ENCODE measurements at regions not wholly inside any gene's neighbourhood (a gene's known extent, or its start where the extent isn't known, plus 50 kb on each side); places are given as distances from the start of the nearest gene placed in this dataset.

GRCh38 chr14:25557466-25557865, 507.5 kb upstream of the STXBP6 start:
- TF ChIP-seq CREB1 (IDR thresholded peaks at IDR 0.05; ENCODE audit: low read depth): no peak
- TF ChIP-seq TAF1 (IDR thresholded peaks at IDR 0.05; ENCODE audit: low read depth): no peak
- TF ChIP-seq FOXM1 (IDR thresholded peaks at IDR 0.05; ENCODE audit: borderline replicate concordance, low read depth): no peak
- TF ChIP-seq RAD21 (IDR thresholded peaks at IDR 0.05; ENCODE audit: low read depth): no peak
- TF ChIP-seq NFIC (IDR thresholded peaks at IDR 0.05): no peak
- no peak for TF ChIP-seq TEAD4 (IDR thresholded peaks at IDR 0.05)
- TF ChIP-seq ZBTB7A (IDR thresholded peaks at IDR 0.05; ENCODE audit: low read depth): no peak
- TF ChIP-seq, protein P1, sequence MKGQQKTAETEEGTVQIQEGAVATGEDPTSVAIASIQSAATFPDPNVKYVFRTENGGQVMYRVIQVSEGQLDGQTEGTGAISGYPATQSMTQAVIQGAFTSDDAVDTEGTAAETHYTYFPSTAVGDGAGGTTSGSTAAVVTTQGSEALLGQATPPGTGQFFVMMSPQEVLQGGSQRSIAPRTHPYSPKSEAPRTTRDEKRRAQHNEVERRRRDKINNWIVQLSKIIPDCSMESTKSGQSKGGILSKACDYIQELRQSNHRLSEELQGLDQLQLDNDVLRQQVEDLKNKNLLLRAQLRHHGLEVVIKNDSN (IDR thresholded peaks at IDR 0.05): no peak
- no peak for TF ChIP-seq CEBPB (IDR thresholded peaks at IDR 0.05)
- TF ChIP-seq, protein P2, sequence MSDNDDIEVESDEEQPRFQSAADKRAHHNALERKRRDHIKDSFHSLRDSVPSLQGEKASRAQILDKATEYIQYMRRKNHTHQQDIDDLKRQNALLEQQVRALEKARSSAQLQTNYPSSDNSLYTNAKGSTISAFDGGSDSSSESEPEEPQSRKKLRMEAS (IDR thresholded peaks at IDR 0.05): no peak
- no peak for TF ChIP-seq EGR1 (IDR thresholded peaks at IDR 0.05)
- TF ChIP-seq TCF12 (IDR thresholded peaks at IDR 0.05; ENCODE audit: low read depth): no peak
- no peak for TF ChIP-seq REST (IDR thresholded peaks at IDR 0.05; ENCODE audit: low read depth)
- no peak for TF ChIP-seq EP300 (IDR thresholded peaks at IDR 0.05; ENCODE audit: borderline replicate concordance)
- TF ChIP-seq YY1 (IDR thresholded peaks at IDR 0.05; ENCODE audit: low read depth): no peak

- TF ChIP-seq, protein P2 (IDR thresholded peaks at IDR 0.05): no peak
- TF ChIP-seq CREB1 (IDR thresholded peaks at IDR 0.05; ENCODE audit: low read depth) (no peak), CEBPB (IDR thresholded peaks at IDR 0.05) (no peak), RAD21 (IDR thresholded peaks at IDR 0.05; ENCODE audit: low read depth) (no peak), TAF1 (IDR thresholded peaks at IDR 0.05; ENCODE audit: low read depth) (no peak), ZBTB7A (IDR thresholded peaks at IDR 0.05; ENCODE audit: low read depth) (no peak), REST (IDR thresholded peaks at IDR 0.05; ENCODE audit: low read depth) (no peak), FOXM1 (IDR thresholded peaks at IDR 0.05; ENCODE audit: borderline replicate concordance, low read depth) (no peak), NFIC (IDR thresholded peaks at IDR 0.05) (no peak), EGR1 (IDR thresholded peaks at IDR 0.05) (no peak)
- TF ChIP-seq, protein P1 (IDR thresholded peaks at IDR 0.05): no peak
Observed at GRCh38 chr14:25552826-25553225, 502.9 kb upstream of the STXBP6 start.

- no peak for TF ChIP-seq EP300 (IDR thresholded peaks at IDR 0.05; ENCODE audit: borderline replicate concordance)
- TF ChIP-seq RAD21 (IDR thresholded peaks at IDR 0.05; ENCODE audit: low read depth): no peak
- TF ChIP-seq, protein P2 (IDR thresholded peaks at IDR 0.05): no peak
- no peak for TF ChIP-seq EGR1 (IDR thresholded peaks at IDR 0.05)
- no peak for TF ChIP-seq REST (IDR thresholded peaks at IDR 0.05; ENCODE audit: low read depth)
- TF ChIP-seq, protein P1 (IDR thresholded peaks at IDR 0.05): no peak
- no peak for TF ChIP-seq NFIC (IDR thresholded peaks at IDR 0.05)
Observed at GRCh38 chr14:25551674-25552073, 501.7 kb upstream of the STXBP6 start.

DNA sequence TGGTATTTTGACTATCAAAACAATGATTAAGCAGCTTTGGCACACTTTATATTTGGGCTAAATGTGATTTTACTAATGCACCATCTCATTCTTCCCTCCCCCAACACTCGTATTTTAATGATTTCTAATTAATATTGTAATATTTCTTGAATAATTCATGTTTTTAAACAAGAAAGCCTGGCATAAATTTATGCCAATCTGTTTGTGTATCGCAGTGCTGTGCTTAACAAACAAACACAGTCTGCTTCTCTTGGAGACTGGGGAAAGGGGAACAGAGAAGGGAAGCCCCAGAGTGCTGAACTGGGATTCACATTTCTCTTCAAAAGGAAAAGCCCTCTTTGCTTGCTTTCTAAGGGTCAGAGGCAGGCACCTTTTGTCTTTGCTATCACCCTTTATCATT, 496.9 kb upstream of the STXBP6 start:
- no peak for TF ChIP-seq NFIC (IDR thresholded peaks at IDR 0.05)
